Ammon's horn (tissue), 1 donor: ENCODE measurements at regions not wholly inside any gene's neighbourhood (a gene's known extent, or its start where the extent isn't known, plus 50 kb on each side); places are given as distances from the start of the nearest gene placed in this dataset.

ENCODE experiments used
- DNase-seq: peaks from one replicate; pipeline ENCODE4 v3.0.0-alpha.2; 2016; ENCODE audit warnings: low spot score

DNA sequence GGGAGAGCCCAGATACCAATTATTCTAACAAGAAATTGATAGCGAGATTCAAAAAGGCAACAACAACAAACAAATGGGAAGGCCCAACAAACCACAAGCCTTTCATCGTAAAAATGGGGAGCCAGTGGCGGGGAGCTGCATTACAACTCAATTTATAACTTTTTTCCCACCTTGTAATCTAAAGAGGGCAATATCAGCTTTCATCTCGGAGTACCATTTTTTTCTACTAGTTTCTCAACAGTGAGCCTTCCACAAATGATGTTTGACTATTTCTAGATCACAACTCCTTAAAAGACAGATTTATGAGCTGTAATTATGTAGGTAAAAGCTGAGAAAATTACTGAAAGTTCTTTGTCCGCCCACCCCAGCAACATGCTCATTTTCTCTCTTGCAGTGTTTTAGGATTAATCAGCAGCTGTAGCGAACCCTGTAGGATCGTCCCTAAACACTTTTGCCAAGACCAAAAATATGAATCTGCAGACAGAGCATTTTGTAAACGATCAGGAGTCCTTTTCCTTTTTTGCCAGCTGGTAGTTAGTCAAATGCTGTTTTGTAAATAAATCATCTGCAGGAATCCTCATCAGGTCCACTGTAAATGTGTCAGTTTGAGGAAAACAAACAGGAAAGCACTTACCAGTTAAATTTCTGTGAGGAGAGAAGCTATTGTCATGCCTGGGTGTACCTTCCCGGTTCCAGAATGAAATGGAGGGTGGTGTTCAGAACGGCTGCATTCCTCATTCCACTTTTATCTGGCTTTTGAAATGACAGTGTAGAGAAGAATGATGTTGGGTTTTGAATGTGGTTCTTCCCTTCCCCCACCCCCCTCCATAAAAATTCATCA lies 53.2 kb downstream of the EEF1B2 start:
- peak; percentile 32 for DNase-seq

GRCh38 chr2:206213514-206213845 lies 53.8 kb downstream of the EEF1B2 start:
- no peak for DNase-seq

DNA sequence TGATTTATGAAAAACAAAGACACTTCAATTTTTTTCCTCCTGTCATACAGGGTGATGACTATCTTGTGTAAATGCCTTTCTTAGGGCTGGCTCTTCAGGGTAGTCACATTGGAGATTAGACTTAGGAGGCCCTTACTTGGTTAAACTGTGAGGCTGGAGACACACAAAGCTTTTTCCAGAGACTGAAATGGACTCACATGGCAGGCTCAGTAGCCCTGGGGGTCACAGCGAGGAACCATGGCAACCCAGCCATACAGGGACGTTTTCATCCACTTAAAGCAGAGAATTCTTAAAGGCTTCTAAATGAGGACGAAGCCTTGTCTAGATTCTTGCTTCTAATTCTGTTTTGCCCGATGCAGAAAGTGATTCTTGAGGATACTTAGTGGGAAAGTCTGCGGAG lies 57.3 kb upstream of the ZDBF2 start:
- no peak for DNase-seq

- no peak for DNase-seq
These were observed 56.7 kb upstream of the ZDBF2 start for GRCh38 chr2:206217743-206218142.

DNA sequence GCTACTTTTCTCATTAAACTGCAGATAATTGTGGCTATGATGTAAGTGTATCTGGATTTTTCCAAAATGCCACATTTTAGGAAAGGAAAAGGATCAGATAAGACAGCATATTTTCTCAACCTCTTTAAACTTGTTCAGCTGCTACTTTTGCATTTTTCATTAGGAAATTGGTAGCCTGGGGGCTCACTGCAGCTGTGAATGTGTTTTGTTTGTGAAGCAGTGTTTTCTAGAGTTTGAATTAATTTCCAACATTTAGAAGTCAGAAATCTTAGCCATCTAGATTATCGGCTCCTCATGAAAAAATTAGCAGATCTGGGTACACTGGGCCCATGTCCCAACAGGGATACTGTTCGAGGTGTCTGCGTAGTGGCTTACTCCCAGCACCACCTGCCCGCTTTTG lies 56.3 kb upstream of the ZDBF2 start:
- no peak for DNase-seq

DNA sequence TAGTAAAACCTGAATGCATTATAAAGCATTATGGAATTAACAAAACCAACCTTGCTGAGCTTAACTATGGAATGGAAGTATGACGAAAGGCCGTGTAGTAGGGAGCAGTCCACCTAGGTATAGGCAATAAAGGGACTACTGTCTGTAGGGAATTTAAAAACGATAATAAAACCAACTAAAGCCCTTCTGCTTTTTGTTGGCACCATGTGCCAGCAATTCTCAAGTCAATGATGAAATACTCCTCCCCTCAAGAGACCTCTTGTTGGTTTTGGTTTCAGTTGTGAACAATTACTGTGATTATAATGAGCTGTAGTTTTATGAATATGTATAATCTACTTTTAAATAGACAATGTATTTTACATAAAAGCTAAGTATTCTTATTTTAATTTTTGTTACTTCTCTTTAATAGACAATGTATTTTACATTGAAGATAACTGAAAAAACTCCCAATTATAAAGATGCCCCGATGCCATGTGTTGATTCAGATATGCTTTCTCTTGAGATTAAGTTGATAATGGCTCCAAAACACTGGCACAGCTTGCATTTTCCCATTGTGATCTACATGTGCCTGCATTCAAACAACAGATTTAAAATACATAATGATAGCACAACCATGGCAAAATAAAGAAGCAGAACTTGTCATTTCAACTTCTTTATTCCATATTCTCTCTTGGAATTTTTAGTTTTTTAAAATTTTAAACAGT lies 55.5 kb upstream of the ZDBF2 start:
- DNase-seq = no peak

GRCh38 chr2:206219957-206220356 lies 54.5 kb upstream of the ZDBF2 start:
- DNase-seq = no peak

DNA sequence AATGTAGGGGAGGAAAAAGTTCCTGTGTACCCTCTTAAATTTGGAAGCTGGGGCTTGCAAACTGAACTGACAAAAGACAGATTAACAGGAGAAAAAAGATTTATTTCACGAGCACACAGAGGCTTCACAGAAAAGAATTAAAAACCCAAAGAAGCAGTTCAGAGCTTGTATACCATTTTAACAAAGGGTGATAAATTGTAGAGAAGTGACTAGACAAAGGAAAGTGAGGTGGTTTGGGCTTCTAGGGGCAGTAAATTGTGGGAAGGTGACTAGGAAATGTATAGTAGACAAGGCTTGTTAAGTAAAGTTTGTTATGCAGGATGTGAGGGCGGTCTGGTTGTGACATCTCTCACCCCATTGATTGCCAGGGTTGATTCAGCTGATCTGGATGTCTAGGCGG lies 53.5 kb upstream of the ZDBF2 start:
- DNase-seq = no peak
